ENCODE measurements at regions not wholly inside any gene's neighbourhood (a gene's known extent, or its start where the extent isn't known, plus 50 kb on each side); places are given as distances from the start of the nearest gene placed in this dataset.

GRCh38 chr6:14999106-14999505 is 246.8 kb upstream of the JARID2 start:
- TF ChIP-seq EZH2 (IDR thresholded peaks at IDR 0.05; ENCODE audit: insufficient read depth, poor library complexity, severe bottlenecking) (no peak), EZH2phosphoT487 (IDR thresholded peaks at IDR 0.05; ENCODE audit: insufficient read depth, low read depth) (no peak)

Data from GM23248 (cell line).